Loucy (cell line): ENCODE measurements at regions not wholly inside any gene's neighbourhood (a gene's known extent, or its start where the extent isn't known, plus 50 kb on each side); places are given as distances from the start of the nearest gene placed in this dataset.

Experiments used
- H2AFZ ChIP-seq: fragments of 200-600 bp; sonication (generic); 2 replicates; pipeline ENCODE4 v1.6.0; 2016; ENCODE audit warnings: antibody characterized with exemption, mild to moderate bottlenecking, low read length, moderate library complexity
- H3F3A ChIP-seq: fragments of 200-600 bp; 2 replicates; pipeline ENCODE4 v1.6.0; 2016; ENCODE audit warnings: antibody characterized with exemption, low read depth, mild to moderate bottlenecking
- H3K27me3 ChIP-seq: fragments of 200-600 bp; sonication (generic); 2 replicates; pipeline ENCODE4 v1.6.1; 2014; ENCODE audit warnings: low read length, mild to moderate bottlenecking; ENCODE audit not compliant: insufficient read depth, poor library complexity, severe bottlenecking
- H3K36me3 ChIP-seq: fragments of 200-600 bp; sonication (generic); 2 replicates; pipeline ENCODE4 v1.6.1; 2016; ENCODE audit warnings: low read length; ENCODE audit not compliant: insufficient read depth
- H3K4me1 ChIP-seq: fragments of 200-600 bp; sonication (generic); 2 replicates; pipeline ENCODE4 v1.5.1; 2014; ENCODE audit warnings: low read length, mild to moderate bottlenecking; ENCODE audit not compliant: insufficient read depth, poor library complexity, severe bottlenecking
- H3K4me2 ChIP-seq: fragments of 200-600 bp; sonication (generic); 2 replicates; pipeline ENCODE4 v1.6.0; 2014; ENCODE audit warnings: antibody characterized with exemption, low read length, low read depth, mild to moderate bottlenecking; ENCODE audit not compliant: poor library complexity, severe bottlenecking
- H3K4me3 ChIP-seq: fragments of 200-600 bp; sonication (generic); 2 replicates; pipeline ENCODE4 v1.5.1; 2014; ENCODE audit warnings: low read length, mild to moderate bottlenecking, mixed read lengths; ENCODE audit not compliant: poor library complexity, severe bottlenecking
- H3K79me2 ChIP-seq: fragments of 200-600 bp; sonication (generic); 2 replicates; pipeline ENCODE4 v1.6.1; 2014; ENCODE audit warnings: low read length; ENCODE audit not compliant: insufficient read depth
- H3K9ac ChIP-seq: fragments of 200-600 bp; sonication (generic); 2 replicates; pipeline ENCODE4 v1.6.0; 2014; ENCODE audit warnings: mild to moderate bottlenecking, low read depth, low read length, moderate library complexity; ENCODE audit not compliant: poor library complexity, severe bottlenecking
- H3K9me2 ChIP-seq: fragments of 200-600 bp; sonication (generic); replicated peaks from 2 replicates; pipeline ENCODE4 v1.6.1; 2016; ENCODE audit warnings: low read depth, low read length, mixed read lengths
- H3K9me3 ChIP-seq: fragments of 200-600 bp; sonication (generic); 2 replicates; pipeline ENCODE4 v1.6.1; 2014; ENCODE audit warnings: mild to moderate bottlenecking, antibody characterized with exemption, low read length, low read depth; ENCODE audit not compliant: insufficient read depth
- H4K20me1 ChIP-seq: fragments of 200-600 bp; sonication (generic); 2 replicates; pipeline ENCODE4 v1.6.0; 2014; ENCODE audit warnings: antibody characterized with exemption, low read length, mild to moderate bottlenecking; ENCODE audit not compliant: insufficient read depth, poor library complexity, severe bottlenecking
- CTCF ChIP-seq: fragments of 200-600 bp; sonication (generic); conservative IDR thresholded peaks from 2 replicates; pipeline ENCODE4 v1.5.1; 2014; ENCODE audit warnings: mild to moderate bottlenecking, antibody characterized with exemption, low read length
- EZH2phosphoT487 ChIP-seq: fragments of 200-600 bp; IDR thresholded peaks from 2 replicates; pipeline ENCODE4 v1.6.1; 2018; ENCODE audit warnings: antibody characterized with exemption, mild to moderate bottlenecking, moderate library complexity, borderline replicate concordance

- H2AFZ ChIP-seq, result peak overlapping the region; percentile 47
- peak overlapping the region; percentile 63 for H3K4me2 ChIP-seq
- peaks cover 44% of the 10 kb centered on the region for H3K4me1 ChIP-seq
These were observed 74.5 kb downstream of the FAM76B start for GRCh38 chr11:95714843-95715776.

GRCh38 chr11:95713428-95713827 is 76.2 kb downstream of the FAM76B start:
- no peak overlapping the region for H3K4me2 ChIP-seq
- peaks cover 32% of the 10 kb centered on the region for H3K4me1 ChIP-seq
- H3K9me2 ChIP-seq, result no peaks in the 10 kb centered on the region
- no peaks in the 10 kb centered on the region for H3K36me3 ChIP-seq
- no peaks in the 10 kb centered on the region for H3K27me3 ChIP-seq
- H3K9ac ChIP-seq, result no peak overlapping the region
- no peak overlapping the region for H2AFZ ChIP-seq
- no peak overlapping the region for H3K4me3 ChIP-seq
- H4K20me1 ChIP-seq, result no peaks in the 10 kb centered on the region
- peaks cover 11% of the 10 kb centered on the region; the same call in 1 of the 2 replicates for H3F3A ChIP-seq
- no peaks in the 10 kb centered on the region for H3K9me3 ChIP-seq
- H3K79me2 ChIP-seq, result no peaks in the 10 kb centered on the region
- TF ChIP-seq EZH2phosphoT487, result no peak
- TF ChIP-seq CTCF, result no peak

More at GRCh38 chr11:95714843-95715776, 74.5 kb downstream of the FAM76B start:
- no peaks in the 10 kb centered on the region for H3K9me3 ChIP-seq
- H3K9me2 ChIP-seq, result no peaks in the 10 kb centered on the region
- H4K20me1 ChIP-seq, result no peaks in the 10 kb centered on the region
- H3K79me2 ChIP-seq, result no peaks in the 10 kb centered on the region
- TF ChIP-seq CTCF, result no peak
- TF ChIP-seq EZH2phosphoT487, result no peak
- H3K27me3 ChIP-seq, result no peaks in the 10 kb centered on the region
- peaks cover 11% of the 10 kb centered on the region; the same call in 1 of the 2 replicates for H3F3A ChIP-seq
- H3K4me3 ChIP-seq, result peak overlapping the region; percentile 55
- H3K9ac ChIP-seq, result peak overlapping the region; percentile 38
- H3K36me3 ChIP-seq, result no peaks in the 10 kb centered on the region

GRCh38 chr11:95711945-95712221 is 77.7 kb downstream of the FAM76B start:
- no peaks in the 10 kb centered on the region for H4K20me1 ChIP-seq
- no peak overlapping the region for H2AFZ ChIP-seq
- H3K27me3 ChIP-seq, result no peaks in the 10 kb centered on the region
- H3K9me3 ChIP-seq, result no peaks in the 10 kb centered on the region
- peaks cover 11% of the 10 kb centered on the region; the same call in 1 of the 2 replicates for H3F3A ChIP-seq
- H3K79me2 ChIP-seq, result no peaks in the 10 kb centered on the region
- H3K4me1 ChIP-seq, result peaks cover 19% of the 10 kb centered on the region
- TF ChIP-seq EZH2phosphoT487, result no peak
- no peaks in the 10 kb centered on the region for H3K36me3 ChIP-seq
- no peak overlapping the region for H3K4me3 ChIP-seq
- H3K9me2 ChIP-seq, result no peaks in the 10 kb centered on the region
- H3K9ac ChIP-seq, result no peak overlapping the region
- no peak overlapping the region for H3K4me2 ChIP-seq
